SU-DHL-6 (cell line): ENCODE measurements at regions not wholly inside any gene's neighbourhood (a gene's known extent, or its start where the extent isn't known, plus 50 kb on each side); places are given as distances from the start of the nearest gene placed in this dataset.

Source experiments
- H2AFZ ChIP-seq: fragments of 200-600 bp; sonication (generic); 2 replicates; pipeline ENCODE4 v1.6.1; 2014; ENCODE audit warnings: low read depth, mild to moderate bottlenecking, moderate library complexity, mixed read lengths, antibody characterized with exemption, low read length; ENCODE audit not compliant: severe bottlenecking
- H3F3A ChIP-seq: fragments of 200-600 bp; shearing (Covaris generic); 2 replicates; pipeline ENCODE4 v1.6.0; 2016; ENCODE audit warnings: antibody characterized with exemption, mild to moderate bottlenecking; ENCODE audit not compliant: insufficient read depth
- H3K27ac ChIP-seq: fragments of 200-600 bp; sonication (generic); 2 replicates; pipeline ENCODE4 v1.5.1; 2016; ENCODE audit warnings: low read depth, mild to moderate bottlenecking, low read length, moderate library complexity, mixed read lengths
- H3K27me3 ChIP-seq: fragments of 200-600 bp; sonication (generic), shearing (Covaris generic); 2 replicates; pipeline ENCODE4 v1.6.0; 2014; ENCODE audit warnings: mild to moderate bottlenecking, low read length
- H3K36me3 ChIP-seq: fragments of 200-600 bp; sonication (generic); 2 replicates; pipeline ENCODE4 v1.6.1; 2014; ENCODE audit warnings: mild to moderate bottlenecking, low read length, mixed read lengths
- H3K4me2 ChIP-seq: fragments of 300-600, 200-600 bp; shearing (Covaris generic), sonication (generic); 2 replicates; pipeline ENCODE4 v1.6.0; 2014; ENCODE audit warnings: low read length, low read depth, mild to moderate bottlenecking; ENCODE audit not compliant: poor library complexity, severe bottlenecking
- H3K4me3 ChIP-seq: fragments of 200-600 bp; sonication (generic); 2 replicates; pipeline ENCODE4 v1.5.1; 2014; ENCODE audit warnings: antibody characterized with exemption, low read length, mild to moderate bottlenecking, mixed read lengths; ENCODE audit not compliant: insufficient read depth, poor library complexity, severe bottlenecking
- H3K79me2 ChIP-seq: fragments of 200-600 bp; sonication (generic); 2 replicates; pipeline ENCODE4 v1.6.1; 2014; ENCODE audit warnings: mild to moderate bottlenecking, low read length, moderate library complexity; ENCODE audit not compliant: insufficient read depth
- H3K9ac ChIP-seq: fragments of 200-600 bp; sonication (generic); 2 replicates; pipeline ENCODE4 v1.7.0; 2014; ENCODE audit warnings: mild to moderate bottlenecking, low read length
- H3K9me2 ChIP-seq: fragments of 200-600 bp; sonication (generic); replicated peaks from 2 replicates; pipeline ENCODE4 v1.6.1; 2014; ENCODE audit warnings: low read length; ENCODE audit not compliant: insufficient read depth
- H3K9me3 ChIP-seq: fragments of 200-600 bp; sonication (generic); 2 replicates; pipeline ENCODE4 v1.6.1; 2014; ENCODE audit warnings: low read length, mixed read lengths; ENCODE audit not compliant: insufficient read depth
- H4K20me1 ChIP-seq: fragments of 200-600 bp; sonication (generic); 2 replicates; pipeline ENCODE4 v1.6.1; 2014; ENCODE audit warnings: low read depth, mild to moderate bottlenecking, antibody characterized with exemption, low read length, moderate library complexity, mixed read lengths
- EZH2phosphoT487 ChIP-seq: fragments of 200-600 bp; sonication (generic), shearing (Covaris generic); conservative IDR thresholded peaks from 2 replicates; pipeline ENCODE4 v1.6.1; 2018; ENCODE audit warnings: mild to moderate bottlenecking, antibody characterized with exemption, low read length, moderate library complexity, mixed read lengths
- TF ChIP-seq, protein P1 (sequence below): fragments of 200-600 bp; sonication (generic); IDR thresholded peaks from one replicate; pipeline ENCODE4 v1.5.1; 2017; ENCODE audit warnings: antibody characterized with exemption, mild to moderate bottlenecking, low read length, moderate library complexity; ENCODE audit not compliant: insufficient read depth, poor library complexity, severe bottlenecking

- Histone ChIP-seq H4K20me1 (no peaks in the 10 kb centered on the region), H3K27me3 (no peaks in the 10 kb centered on the region), H3K4me2 (no peak overlapping the region), H3K4me3 (no peak overlapping the region), H2AFZ (no peak overlapping the region), H3K9ac (no peak overlapping the region), H3K79me2 (no peaks in the 10 kb centered on the region), H3F3A (no peaks in the 10 kb centered on the region), H3K27ac (no peak overlapping the region), H3K9me3 (no peaks in the 10 kb centered on the region), H3K9me2 (no peaks in the 10 kb centered on the region), H3K36me3 (no peaks in the 10 kb centered on the region)
- no peak for TF ChIP-seq EZH2phosphoT487
- TF ChIP-seq, protein P1, sequence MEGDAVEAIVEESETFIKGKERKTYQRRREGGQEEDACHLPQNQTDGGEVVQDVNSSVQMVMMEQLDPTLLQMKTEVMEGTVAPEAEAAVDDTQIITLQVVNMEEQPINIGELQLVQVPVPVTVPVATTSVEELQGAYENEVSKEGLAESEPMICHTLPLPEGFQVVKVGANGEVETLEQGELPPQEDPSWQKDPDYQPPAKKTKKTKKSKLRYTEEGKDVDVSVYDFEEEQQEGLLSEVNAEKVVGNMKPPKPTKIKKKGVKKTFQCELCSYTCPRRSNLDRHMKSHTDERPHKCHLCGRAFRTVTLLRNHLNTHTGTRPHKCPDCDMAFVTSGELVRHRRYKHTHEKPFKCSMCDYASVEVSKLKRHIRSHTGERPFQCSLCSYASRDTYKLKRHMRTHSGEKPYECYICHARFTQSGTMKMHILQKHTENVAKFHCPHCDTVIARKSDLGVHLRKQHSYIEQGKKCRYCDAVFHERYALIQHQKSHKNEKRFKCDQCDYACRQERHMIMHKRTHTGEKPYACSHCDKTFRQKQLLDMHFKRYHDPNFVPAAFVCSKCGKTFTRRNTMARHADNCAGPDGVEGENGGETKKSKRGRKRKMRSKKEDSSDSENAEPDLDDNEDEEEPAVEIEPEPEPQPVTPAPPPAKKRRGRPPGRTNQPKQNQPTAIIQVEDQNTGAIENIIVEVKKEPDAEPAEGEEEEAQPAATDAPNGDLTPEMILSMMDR = no peak
Measured at GRCh38 chr1:83631851-83632250, 367.1 kb downstream of the TTLL7 start.

DNA sequence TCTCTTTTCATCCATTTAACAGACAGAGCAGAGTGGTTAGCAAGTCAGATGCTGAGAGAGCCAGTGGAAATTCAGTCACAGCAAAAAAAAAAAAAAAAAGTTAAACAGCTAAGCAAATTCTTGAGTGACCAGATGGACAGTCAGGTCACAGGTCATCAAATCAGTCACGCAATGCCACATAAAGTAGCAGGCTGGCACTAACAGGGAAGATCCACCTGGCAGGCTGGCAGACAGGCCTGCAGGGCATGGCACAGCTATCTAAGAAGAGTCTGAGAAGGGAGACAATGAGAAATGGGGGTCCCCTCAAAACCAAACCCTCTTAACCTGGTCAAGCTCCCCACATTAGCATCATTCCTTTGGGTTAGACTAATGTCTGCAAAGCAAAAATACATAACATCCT, 371.9 kb downstream of the TTLL7 start:
- no peaks in the 10 kb centered on the region for H3K79me2 ChIP-seq
- H3K27me3 ChIP-seq = no peaks in the 10 kb centered on the region
- no peak overlapping the region for H3K9ac ChIP-seq
- H3K36me3 ChIP-seq = no peaks in the 10 kb centered on the region
- no peaks in the 10 kb centered on the region for H4K20me1 ChIP-seq
- no peaks in the 10 kb centered on the region for H3K9me2 ChIP-seq
- H3K27ac ChIP-seq = no peak overlapping the region
- no peak for TF ChIP-seq EZH2phosphoT487
- TF ChIP-seq, protein P1 = no peak
- no peaks in the 10 kb centered on the region for H3F3A ChIP-seq
- no peak overlapping the region for H3K4me3 ChIP-seq
- H3K4me2 ChIP-seq = no peak overlapping the region
- H3K9me3 ChIP-seq = no peaks in the 10 kb centered on the region
- H2AFZ ChIP-seq = no peak overlapping the region

- Histone ChIP-seq H3K4me3 (no peak overlapping the region), H3F3A (no peaks in the 10 kb centered on the region), H3K4me2 (no peak overlapping the region), H3K27ac (no peak overlapping the region), H3K9me3 (no peaks in the 10 kb centered on the region), H3K27me3 (no peaks in the 10 kb centered on the region), H3K36me3 (no peaks in the 10 kb centered on the region), H2AFZ (no peak overlapping the region), H3K79me2 (no peaks in the 10 kb centered on the region), H4K20me1 (no peaks in the 10 kb centered on the region), H3K9ac (no peak overlapping the region), H3K9me2 (no peaks in the 10 kb centered on the region)
- TF ChIP-seq, protein P1 = no peak
- TF ChIP-seq EZH2phosphoT487 = no peak
Measured at GRCh38 chr1:83626603-83627002, 372.3 kb downstream of the TTLL7 start.
